Fibroblast of lung (primary cell): ENCODE measurements at regions not wholly inside any gene's neighbourhood (a gene's known extent, or its start where the extent isn't known, plus 50 kb on each side); places are given as distances from the start of the nearest gene placed in this dataset.

ENCODE experiments used
- DNase-seq, 2 donors: peaks; one replicate each; pipeline versions ENCODE4 v3.0.0 to v3.0.0-alpha.2; 2010; ENCODE audit warnings: low read depth in 2 of 2
- H2AFZ ChIP-seq: 2 replicates; pipeline ENCODE4 v1.5.1; 2012; ENCODE audit warnings: low read length, control low read depth, inconsistent platforms
- H3K27ac ChIP-seq: 2 replicates; pipeline ENCODE4 v1.5.1; 2011; ENCODE audit warnings: low read length, control low read depth; ENCODE audit not compliant: insufficient read depth
- H3K27me3 ChIP-seq: 2 replicates; pipeline ENCODE4 v1.5.1; 2011; ENCODE audit warnings: mild to moderate bottlenecking, low read length; ENCODE audit not compliant: control insufficient read depth, insufficient read depth
- H3K36me3 ChIP-seq: 2 replicates; pipeline ENCODE4 v1.5.1; 2011; ENCODE audit warnings: low read length; ENCODE audit not compliant: control insufficient read depth, insufficient read depth
- H3K4me1 ChIP-seq: 2 replicates; pipeline ENCODE4 v1.5.1; 2011; ENCODE audit warnings: low read length; ENCODE audit not compliant: control insufficient read depth, insufficient read depth; ENCODE audit errors: extremely low read depth
- H3K4me2 ChIP-seq: 2 replicates; pipeline ENCODE4 v1.5.1; 2011; ENCODE audit warnings: low read length, control low read depth; ENCODE audit not compliant: insufficient read depth; ENCODE audit errors: extremely low read depth
- H3K4me3 ChIP-seq, 4 experiments: fragments of 200-600 bp in 1 of 4; sonication (generic) in 1 of 4; replicated peaks in 1 of 4; 2 replicates each; pipeline ENCODE4 v1.5.1; 2011 to 2016; ENCODE audit warnings: low read length in 4 of 4, low read depth in 3 of 4, mild to moderate bottlenecking in 3 of 4, control low read depth in 2 of 4, inconsistent platforms in 1 of 4, mixed read lengths in 1 of 4; ENCODE audit not compliant: insufficient read depth in 1 of 4; ENCODE audit errors: control extremely low read depth in 1 of 4
- H3K79me2 ChIP-seq: 2 replicates; pipeline ENCODE4 v1.5.1; 2012; ENCODE audit warnings: mild to moderate bottlenecking, low read length, inconsistent platforms; ENCODE audit not compliant: control insufficient read depth, insufficient read depth
- H3K9ac ChIP-seq: 2 replicates; pipeline ENCODE4 v1.5.1; 2011; ENCODE audit warnings: mild to moderate bottlenecking, low read length, control low read depth; ENCODE audit not compliant: insufficient read depth
- H3K9me3 ChIP-seq: 2 replicates; pipeline ENCODE4 v1.5.1; 2012; ENCODE audit warnings: low read depth, low read length; ENCODE audit not compliant: control insufficient read depth, insufficient read depth
- H4K20me1 ChIP-seq: 2 replicates; pipeline ENCODE4 v1.5.1; 2011; ENCODE audit warnings: low read length; ENCODE audit not compliant: control insufficient read depth, insufficient read depth; ENCODE audit errors: extremely low read depth
- EZH2 ChIP-seq: IDR thresholded peaks from 2 replicates; pipeline ENCODE4 v1.5.1; 2012; ENCODE audit warnings: low read length, control low read depth, mild to moderate bottlenecking; ENCODE audit errors: missing control alignments
- TF ChIP-seq, protein P1 (sequence below), 2 donors: IDR thresholded peaks in 1 of 2; conservative IDR thresholded peaks in 1 of 2; 1 replicate in 1 of 2; 2 replicates in 1 of 2; pipeline ENCODE4 v1.5.1; 2011 to 2012; ENCODE audit warnings: low read length in 2 of 2, control low read depth in 1 of 2, inconsistent platforms in 1 of 2, low read depth in 1 of 2, mild to moderate bottlenecking in 1 of 2

GRCh38 chr1:201691716-201692554 lies 137.0 kb upstream of the IPO9 start:
- H3K36me3 ChIP-seq, result peaks cover 11% of the 10 kb centered on the region
- TF ChIP-seq, protein P1, sequence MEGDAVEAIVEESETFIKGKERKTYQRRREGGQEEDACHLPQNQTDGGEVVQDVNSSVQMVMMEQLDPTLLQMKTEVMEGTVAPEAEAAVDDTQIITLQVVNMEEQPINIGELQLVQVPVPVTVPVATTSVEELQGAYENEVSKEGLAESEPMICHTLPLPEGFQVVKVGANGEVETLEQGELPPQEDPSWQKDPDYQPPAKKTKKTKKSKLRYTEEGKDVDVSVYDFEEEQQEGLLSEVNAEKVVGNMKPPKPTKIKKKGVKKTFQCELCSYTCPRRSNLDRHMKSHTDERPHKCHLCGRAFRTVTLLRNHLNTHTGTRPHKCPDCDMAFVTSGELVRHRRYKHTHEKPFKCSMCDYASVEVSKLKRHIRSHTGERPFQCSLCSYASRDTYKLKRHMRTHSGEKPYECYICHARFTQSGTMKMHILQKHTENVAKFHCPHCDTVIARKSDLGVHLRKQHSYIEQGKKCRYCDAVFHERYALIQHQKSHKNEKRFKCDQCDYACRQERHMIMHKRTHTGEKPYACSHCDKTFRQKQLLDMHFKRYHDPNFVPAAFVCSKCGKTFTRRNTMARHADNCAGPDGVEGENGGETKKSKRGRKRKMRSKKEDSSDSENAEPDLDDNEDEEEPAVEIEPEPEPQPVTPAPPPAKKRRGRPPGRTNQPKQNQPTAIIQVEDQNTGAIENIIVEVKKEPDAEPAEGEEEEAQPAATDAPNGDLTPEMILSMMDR (conservative IDR thresholded peaks at IDR 0.05 in 1 of 2, IDR thresholded peaks at IDR 0.05 in 1 of 2; ENCODE audit: low read depth in 1 of 2, low read length in 2 of 2), result no peak
- TF ChIP-seq EZH2, result no peak
- no peak overlapping the region for H3K9ac ChIP-seq
- H3K79me2 ChIP-seq, result peaks cover 95% of the 10 kb centered on the region
- H3K4me2 ChIP-seq, result no peak overlapping the region
- H2AFZ ChIP-seq, result no peak overlapping the region
- H3K27ac ChIP-seq, result no peak overlapping the region
- H4K20me1 ChIP-seq, result peaks cover 11% of the 10 kb centered on the region
- no peaks in the 10 kb centered on the region for H3K27me3 ChIP-seq
- DNase-seq, result no peak
- H3K4me1 ChIP-seq, result peaks cover 19% of the 10 kb centered on the region
- H3K9me3 ChIP-seq, result no peaks in the 10 kb centered on the region
- H3K4me3 ChIP-seq, result no peak overlapping the region

GRCh38 chr1:201692555-201693394 lies 136.2 kb upstream of the IPO9 start:
- Histone ChIP-seq H3K27me3 (no peaks in the 10 kb centered on the region), H3K9me3 (no peaks in the 10 kb centered on the region), H4K20me1 (peaks cover 11% of the 10 kb centered on the region)

More at GRCh38 chr1:201692555-201693394, 136.2 kb upstream of the IPO9 start:
- Histone ChIP-seq H3K9ac (no peak overlapping the region), H3K27ac (no peak overlapping the region), H3K4me2 (no peak overlapping the region), H3K79me2 (peaks cover 95% of the 10 kb centered on the region), H3K36me3 (peaks cover 11% of the 10 kb centered on the region), H2AFZ (no peak overlapping the region), H3K4me1 (peaks cover 19% of the 10 kb centered on the region), H3K4me3 (no peak overlapping the region)
- no peak for DNase-seq
- no peak for TF ChIP-seq EZH2
- TF ChIP-seq, protein P1 (conservative IDR thresholded peaks at IDR 0.05 in 1 of 2, IDR thresholded peaks at IDR 0.05 in 1 of 2; ENCODE audit: low read depth in 1 of 2, low read length in 2 of 2), result no peak
